Right lobe of liver (tissue), 6 donors: ENCODE measurements at regions not wholly inside any gene's neighbourhood (a gene's known extent, or its start where the extent isn't known, plus 50 kb on each side); places are given as distances from the start of the nearest gene placed in this dataset.

Source experiments
- ATAC-seq, 4 donors: fragments of 200-7000 bp; cut with Tn5 transposase; one replicate each; pipeline ENCODE4 v1.9.1; 2020; ENCODE audit warnings: mild to moderate bottlenecking in 4 of 4, moderate library complexity in 4 of 4
- DNase-seq, 3 donors: peaks; one replicate each; pipeline ENCODE4 v3.0.0-alpha.2; 2020
- H3K27ac ChIP-seq, 3 donors: fragments of 200-600 bp; one replicate each; pipeline ENCODE4 v1.8.0; 2022
- H3K27me3 ChIP-seq, 2 donors: fragments of 200-600 bp; one replicate each; pipeline ENCODE4 v1.8.0; 2022
- H3K36me3 ChIP-seq, 4 donors: fragments of 200-600 bp; sonication (generic) in 1 of 4; one replicate each; pipeline versions ENCODE4 v1.5.1 to v1.8.0; 2017 to 2022; ENCODE audit warnings: control low read depth in 1 of 4
- H3K4me1 ChIP-seq, 4 donors: fragments of 200-600 bp; sonication (generic) in 1 of 4; one replicate each; pipeline versions ENCODE4 v1.5.1 to v1.8.0; 2017 to 2022; ENCODE audit warnings: control low read depth in 1 of 4
- H3K4me3 ChIP-seq, 3 donors: fragments of 200-600 bp; one replicate each; pipeline ENCODE4 v1.8.0; 2022
- H3K9me3 ChIP-seq, 4 donors: fragments of 200-600 bp; sonication (generic) in 1 of 4; one replicate each; pipeline versions ENCODE4 v1.5.1 to v1.8.0; 2017 to 2022; ENCODE audit warnings: control low read depth in 1 of 4
- CTCF ChIP-seq, 4 donors: fragments of 200-600 bp in 3 of 4; fragments of 450-650 bp in 1 of 4; IDR thresholded peaks; one replicate each; pipeline versions ENCODE4 v1.5.1 to v1.8.0; 2016 to 2022; ENCODE audit warnings: antibody characterized with exemption in 4 of 4, mild to moderate bottlenecking in 2 of 4
- POLR2A ChIP-seq: fragments of 450-650 bp; IDR thresholded peaks from one replicate; pipeline ENCODE4 v1.6.1; 2017; ENCODE audit warnings: antibody characterized with exemption, mild to moderate bottlenecking
- WGBS: methylation state at CpG from one replicate; pipeline ENCODE4 v1.1.6; 2018; ENCODE audit warnings: low coverage, low lambda C conversion rate; ENCODE audit not compliant: insufficient coverage; ENCODE audit errors: missing lambda C conversion rate; 5-methylcytosine and 5-hydroxymethylcytosine counted together
- intact Hi-C, 2 donors: fragments of 100-400 bp; cut with DNase I; formaldehyde crosslinking; loops; one replicate each; pipeline versions ENCODE4 v1.11.2 to v1.14.1; 2022
- donor health status: DM: no; HTN: yes; CAD: no.
- donor health status: DM: no; HTN: no; CAD: no.
- donor health status: DM: no; HTN: no; CAD: no.
- donor health status: DM: no; HTN: yes; CAD: no.
- donor health status: DM: no; HTN: yes; CAD: no.

- H3K9me3 ChIP-seq: no peaks in the 10 kb centered on the region
- no peak for ATAC-seq
- H3K27ac ChIP-seq: no peak overlapping the region
- no peaks in the 10 kb centered on the region for H3K27me3 ChIP-seq
- WGBS: 80% methylated on average over 2 of the region's 6 CpGs
- no peak for TF ChIP-seq POLR2A
- no peak for TF ChIP-seq CTCF (IDR thresholded peaks at IDR 0.05)
- DNase-seq: no peak
- intact Hi-C loops: no loop called here
- no peaks in the 10 kb centered on the region for H3K4me1 ChIP-seq
- H3K4me3 ChIP-seq: no peak overlapping the region
- H3K36me3 ChIP-seq: no peaks in the 10 kb centered on the region
Measured at GRCh38 chr2:216261042-216261537, 111.2 kb downstream of the MARCHF4 start.

GRCh38 chr2:216260629-216261028, 111.7 kb downstream of the MARCHF4 start:
- no peak overlapping the region for H3K27ac ChIP-seq
- DNase-seq: no peak
- H3K4me3 ChIP-seq: no peak overlapping the region
- no peaks in the 10 kb centered on the region for H3K4me1 ChIP-seq
- intact Hi-C loops: no loop called here
- no peaks in the 10 kb centered on the region for H3K9me3 ChIP-seq
- ATAC-seq: no peak
- WGBS: 69% methylated on average over 4 of the region's 4 CpGs
- TF ChIP-seq CTCF (IDR thresholded peaks at IDR 0.05) (no peak), POLR2A (no peak)
- H3K36me3 ChIP-seq: no peaks in the 10 kb centered on the region
- H3K27me3 ChIP-seq: no peaks in the 10 kb centered on the region

DNA sequence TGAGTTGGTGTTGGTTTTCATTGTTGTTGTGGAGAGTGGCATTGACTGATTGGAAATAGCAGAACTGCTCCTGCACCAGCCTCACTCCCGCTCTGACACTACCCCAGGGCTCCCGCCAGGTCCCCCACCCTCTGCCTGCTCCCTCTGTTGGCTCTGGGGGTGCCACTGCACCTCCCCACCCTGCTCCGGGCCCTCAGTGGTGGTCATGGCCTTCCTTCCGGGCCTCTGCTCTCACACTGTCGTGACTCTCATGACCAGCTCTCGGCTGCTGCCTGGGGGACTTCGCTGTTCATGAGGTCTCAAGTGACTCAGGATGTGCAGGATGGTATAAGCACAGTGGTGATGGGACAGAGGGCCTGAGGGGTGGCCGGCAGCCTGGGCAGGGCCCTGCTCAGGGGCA, 113.2 kb downstream of the MARCHF4 start:
- H3K9me3 ChIP-seq: no peaks in the 10 kb centered on the region
- no peaks in the 10 kb centered on the region for H3K4me1 ChIP-seq
- H3K27ac ChIP-seq: no peak overlapping the region
- no peaks in the 10 kb centered on the region for H3K36me3 ChIP-seq
- DNase-seq: no peak
- no peak for TF ChIP-seq CTCF (IDR thresholded peaks at IDR 0.05)
- TF ChIP-seq POLR2A: no peak
- intact Hi-C loops: no loop called here
- ATAC-seq: peak in 1 of 4 donors; percentile 21
- H3K27me3 ChIP-seq: no peaks in the 10 kb centered on the region
- WGBS: 100% methylated on average over 2 of the region's 8 CpGs
- no peak overlapping the region for H3K4me3 ChIP-seq

GRCh38 chr2:216257089-216257488, 115.2 kb downstream of the MARCHF4 start:
- ATAC-seq (no peak), DNase-seq (no peak)
- WGBS: 55% methylated on average over 3 of the region's 3 CpGs
- TF ChIP-seq POLR2A (no peak), CTCF (IDR thresholded peaks at IDR 0.05) (no peak)
- H3K27ac ChIP-seq: no peak overlapping the region
- H3K4me1 ChIP-seq: no peaks in the 10 kb centered on the region
- intact Hi-C loops: no loop called here
- no peaks in the 10 kb centered on the region for H3K27me3 ChIP-seq
- no peaks in the 10 kb centered on the region for H3K36me3 ChIP-seq
- H3K4me3 ChIP-seq: no peak overlapping the region
- no peaks in the 10 kb centered on the region for H3K9me3 ChIP-seq
